Occipital lobe (tissue), 1 donor: ENCODE measurements at regions not wholly inside any gene's neighbourhood (a gene's known extent, or its start where the extent isn't known, plus 50 kb on each side); places are given as distances from the start of the nearest gene placed in this dataset.
"Not testable (repeated sequence)": the region's sequence is repeated elsewhere in the genome, so short reads cannot be mapped to it uniquely, and the experiment has no call there.

ENCODE experiments used
- DNase-seq: peaks from one replicate; lab custom pipeline; 2025; lab: John Stamatoyannopoulos, UW

DNA sequence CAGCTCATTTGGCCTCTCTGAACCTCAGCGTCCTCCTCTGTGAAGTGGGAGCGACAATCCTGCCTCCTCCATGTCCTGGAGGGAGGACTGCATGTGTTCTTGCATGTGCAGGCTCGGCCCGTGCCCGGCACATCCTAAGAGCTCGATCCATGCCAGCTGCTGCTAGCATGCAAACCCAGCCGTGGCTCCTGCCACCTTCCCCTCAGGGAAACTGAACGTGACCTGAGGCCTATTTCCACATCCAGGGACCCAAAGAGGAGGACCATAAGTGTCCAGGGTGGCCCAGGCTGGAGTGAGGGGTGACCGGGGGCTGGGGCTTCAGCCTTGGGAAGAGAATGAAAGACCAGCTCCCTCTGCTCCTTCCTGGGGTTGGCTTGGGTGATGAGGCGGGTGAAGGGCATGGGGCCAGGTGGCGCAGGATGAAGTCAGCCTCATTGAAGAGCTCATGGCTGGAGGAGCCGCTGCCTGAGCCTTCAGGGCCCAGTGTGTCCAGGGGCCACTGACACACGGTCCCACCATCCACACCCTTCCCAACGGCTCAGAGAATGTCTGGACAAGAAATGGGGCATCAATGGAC is 115.7 kb upstream of the AKAP13 start:
- DNase-seq = not testable (repeated sequence)

DNA sequence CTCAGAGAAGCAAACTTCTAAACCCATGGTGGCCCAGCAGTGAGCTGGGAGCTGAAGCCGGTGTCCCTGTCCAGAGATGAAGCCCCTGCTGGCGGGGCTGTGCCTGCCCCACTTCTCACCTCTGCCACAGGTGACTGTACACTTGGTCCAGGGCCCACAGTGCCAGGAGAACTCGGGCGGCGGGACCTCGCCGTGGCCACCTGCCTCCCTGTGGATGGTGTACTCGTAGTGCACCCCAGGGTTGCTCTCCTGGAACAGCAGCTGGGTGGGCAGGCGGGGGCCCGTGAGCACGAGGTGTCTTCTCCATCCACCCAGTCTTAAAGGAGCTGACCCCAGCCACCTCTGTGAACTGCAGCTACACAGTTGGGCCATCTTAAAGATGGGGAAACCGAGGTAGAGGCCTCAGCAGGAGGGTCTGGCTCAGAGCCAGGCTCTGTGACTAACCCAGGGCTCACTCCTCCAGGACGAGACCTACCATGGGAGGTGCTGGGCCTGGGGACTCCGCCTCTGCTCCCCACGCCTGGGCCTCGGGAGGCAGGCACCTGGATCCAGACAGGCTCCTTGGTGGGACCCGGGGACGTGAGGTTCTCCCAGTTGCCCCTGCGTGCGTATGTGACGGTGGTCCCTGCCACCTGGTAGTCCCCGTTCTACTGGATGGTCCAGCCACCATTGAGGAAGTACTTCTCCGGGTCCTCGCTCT is 113.1 kb upstream of the AKAP13 start:
- not testable (repeated sequence) for DNase-seq

DNA sequence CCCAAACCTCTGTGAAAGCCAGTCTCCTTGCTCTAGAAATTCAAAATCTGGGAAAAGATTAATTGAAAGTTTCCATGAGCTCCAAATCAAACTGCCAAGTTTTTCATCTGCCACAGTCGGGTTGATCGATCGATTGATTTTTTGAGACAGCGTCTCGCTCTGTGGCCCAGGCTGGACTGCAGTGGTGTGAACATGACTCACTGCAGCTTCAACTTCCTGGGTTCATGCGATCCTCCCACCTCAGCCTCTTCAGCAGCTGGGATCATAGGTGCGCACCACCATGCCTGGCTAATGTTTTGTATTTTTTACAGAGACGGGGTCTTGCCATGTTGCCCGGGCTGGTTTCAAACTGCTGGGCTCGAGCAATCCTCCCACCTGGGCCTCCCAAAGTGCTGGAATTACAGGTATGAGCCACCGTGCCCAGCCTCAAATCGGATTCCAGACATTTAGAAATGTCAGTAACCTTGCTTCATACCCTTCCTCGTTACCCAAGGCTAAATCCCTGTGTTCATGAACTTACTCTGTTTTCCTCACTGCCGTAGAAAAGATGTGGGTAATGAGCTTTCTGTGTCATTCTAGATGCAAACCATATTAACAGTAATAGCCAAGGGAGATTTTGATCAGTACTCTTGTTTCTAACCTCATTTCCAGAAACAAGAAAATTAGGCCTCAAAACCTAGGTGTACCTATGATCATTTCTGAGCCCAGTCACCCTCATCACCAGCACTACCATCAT is 105.9 kb upstream of the AKAP13 start:
- DNase-seq = no peak

DNA sequence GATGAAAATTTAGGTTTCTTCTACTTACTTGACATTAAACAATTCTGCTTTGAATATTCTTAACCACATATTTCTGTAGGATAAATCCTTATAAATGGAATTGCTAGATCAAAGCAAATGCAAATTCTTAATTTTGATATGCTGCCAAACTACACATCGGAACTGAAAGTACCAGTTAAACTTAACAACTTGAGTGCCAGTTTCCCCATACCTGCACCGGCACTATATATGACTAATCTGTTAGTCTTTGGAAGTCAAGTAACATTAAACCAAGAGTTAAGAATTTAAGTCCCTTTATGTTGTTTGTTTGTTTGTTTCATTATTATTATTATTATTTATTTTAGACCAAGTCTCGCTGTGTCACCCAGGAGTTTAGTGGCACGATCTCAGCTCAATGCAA is 103.9 kb upstream of the AKAP13 start:
- no peak for DNase-seq

DNA sequence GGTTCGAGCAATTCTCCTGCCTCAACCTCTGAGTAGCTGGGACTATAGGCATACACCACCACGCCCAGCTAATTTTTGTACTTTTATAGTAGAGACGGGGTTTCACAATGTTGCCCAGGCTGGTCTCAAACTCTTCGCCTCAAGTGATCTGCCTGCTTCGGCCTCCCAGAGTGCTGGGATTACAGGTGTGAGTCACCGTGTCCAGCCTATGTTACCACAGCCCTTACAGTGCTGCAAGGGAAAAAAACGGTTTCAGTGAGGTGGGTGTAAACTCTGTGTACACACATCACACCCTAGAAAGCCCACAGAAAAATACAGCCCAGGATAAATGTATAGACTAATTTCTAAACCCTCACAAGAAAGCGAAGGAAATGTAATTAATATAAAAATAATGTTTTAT is 103.5 kb upstream of the AKAP13 start:
- DNase-seq = no peak

DNA sequence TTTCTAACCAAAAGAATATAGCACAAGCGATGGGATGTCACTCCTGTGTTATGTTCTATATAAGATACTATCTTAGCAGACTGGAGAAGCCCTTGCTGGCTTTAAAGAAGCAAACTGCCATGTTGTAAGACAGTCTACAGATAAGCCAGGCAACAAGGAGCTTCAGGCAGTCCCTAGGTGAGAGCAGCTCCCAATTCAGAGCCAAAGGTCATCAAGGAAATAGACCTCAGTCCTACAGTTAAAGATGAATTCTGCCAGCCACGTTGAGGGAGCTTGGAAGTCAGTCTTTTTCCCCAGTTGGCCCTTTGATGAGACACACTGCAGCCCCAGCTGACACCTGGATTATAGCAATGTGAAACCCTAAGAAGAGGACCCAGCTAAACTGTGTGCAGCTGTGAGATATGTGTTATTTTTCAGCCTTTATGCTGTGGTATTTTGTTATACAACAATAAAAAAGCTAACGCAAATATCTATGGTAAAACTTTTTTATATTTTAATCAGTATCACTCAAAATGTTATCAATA is 102.5 kb upstream of the AKAP13 start:
- DNase-seq = no peak

DNA sequence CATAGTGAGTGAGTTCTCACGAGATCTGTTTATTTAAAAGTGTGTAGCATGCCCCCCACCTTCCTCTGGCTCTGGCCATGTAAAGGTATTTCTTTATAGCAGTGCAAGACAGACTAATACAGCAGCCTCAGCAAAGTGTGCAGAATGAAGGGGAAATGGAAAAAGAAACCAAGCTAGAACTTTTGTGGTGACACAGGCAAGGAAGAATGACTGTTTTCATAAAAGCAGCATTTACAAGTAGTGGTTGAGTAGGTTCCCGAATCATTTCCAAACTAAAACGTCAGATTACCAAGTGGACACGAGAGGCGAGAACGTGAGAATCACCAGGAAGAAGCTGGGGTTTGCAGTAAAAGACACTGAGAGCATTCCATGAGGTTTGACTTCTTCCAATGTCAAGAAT is 100.2 kb upstream of the AKAP13 start:
- DNase-seq = no peak

DNA sequence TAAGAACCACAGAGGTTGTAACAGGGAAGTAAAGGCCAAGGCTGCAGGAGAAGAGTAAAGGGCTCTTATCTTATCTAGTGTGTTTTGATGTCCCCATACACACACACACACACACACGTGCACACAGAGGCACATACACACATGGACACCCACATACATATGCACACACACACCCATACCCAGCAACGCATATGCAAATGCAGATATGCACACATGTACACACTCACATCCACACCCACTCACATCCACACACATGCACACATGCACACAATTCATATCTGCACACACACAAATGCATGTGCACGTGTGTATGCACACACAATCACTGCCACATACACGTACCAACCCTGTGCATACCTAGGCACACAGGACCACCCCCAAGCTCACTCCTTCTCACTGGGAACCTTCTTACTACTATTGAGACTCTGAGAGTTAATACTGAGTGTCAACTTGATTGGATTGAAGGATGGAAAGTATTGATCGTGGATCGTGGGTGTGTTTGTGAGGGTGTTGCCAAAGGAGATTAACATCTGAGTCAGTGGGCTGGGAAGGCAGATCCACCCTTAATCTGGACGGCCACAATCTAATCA is 99.0 kb upstream of the AKAP13 start:
- DNase-seq = no peak

DNA sequence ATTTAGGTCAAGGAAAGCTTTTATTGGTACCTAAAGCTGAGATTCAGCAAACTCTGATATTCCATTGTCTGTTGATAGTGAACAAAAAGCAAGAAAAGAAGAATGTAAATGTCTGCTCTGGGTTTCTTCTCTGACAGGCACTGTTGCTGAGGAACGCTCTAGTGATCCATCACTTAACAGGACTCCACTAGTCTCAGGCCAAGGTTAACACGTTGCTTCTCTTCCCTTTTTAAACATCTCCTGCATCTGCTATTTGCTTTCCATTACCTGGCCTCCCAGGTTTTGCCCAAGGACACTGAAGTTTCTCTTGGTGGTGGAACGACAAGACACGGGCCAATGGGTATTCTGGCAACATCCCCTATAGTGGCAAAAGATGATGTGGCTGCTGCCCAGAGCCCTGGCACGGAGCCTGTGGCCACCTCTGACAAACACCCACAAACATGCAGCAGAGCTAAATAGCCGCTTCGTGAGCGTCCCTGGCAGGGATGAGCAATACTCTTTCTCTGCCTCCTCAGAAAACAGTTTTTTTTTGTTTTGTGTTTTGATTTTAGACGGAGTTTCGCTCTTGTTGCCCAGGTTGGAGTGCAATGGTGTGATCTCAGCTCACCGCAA is 97.8 kb upstream of the AKAP13 start:
- no peak for DNase-seq

DNA sequence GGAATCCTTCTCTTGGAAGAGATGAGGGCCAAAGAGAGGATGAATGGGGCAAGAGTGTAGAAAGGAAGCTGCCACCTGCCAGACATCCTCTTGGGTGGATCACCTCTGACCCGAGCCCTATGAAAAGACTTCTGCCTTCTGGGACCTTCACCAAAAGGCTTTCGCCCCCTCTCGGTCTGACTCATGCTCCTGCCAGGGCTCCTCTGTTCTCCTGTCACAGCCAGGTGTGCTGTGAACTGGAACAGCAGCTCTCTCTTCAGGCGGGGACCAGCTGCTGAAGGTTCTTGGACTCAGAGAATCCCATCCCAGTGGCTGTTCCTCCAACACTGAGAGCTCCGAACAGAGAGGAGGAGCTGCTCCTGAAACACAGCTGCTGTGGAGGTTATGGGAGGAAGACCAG is 96.6 kb upstream of the AKAP13 start:
- not testable (repeated sequence) for DNase-seq

DNA sequence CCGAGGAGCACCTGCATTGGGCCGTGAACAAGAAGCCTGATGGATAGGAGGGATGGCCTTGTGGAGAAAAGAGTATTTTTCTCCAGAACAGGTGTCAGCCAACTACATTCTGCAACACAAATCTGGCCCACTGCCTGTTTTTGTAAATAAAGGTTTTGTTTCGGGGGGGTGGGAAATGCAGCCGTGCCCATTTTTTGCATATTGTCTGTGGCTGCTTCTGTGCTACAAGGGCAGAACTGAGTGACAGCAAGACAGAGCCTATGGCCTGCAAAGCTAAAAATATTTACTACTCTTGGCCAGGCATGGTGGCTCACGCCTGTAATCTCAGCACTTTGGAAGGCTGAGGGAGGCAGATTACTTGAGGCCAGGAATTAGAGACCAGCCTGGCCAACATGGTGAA is 95.9 kb upstream of the AKAP13 start:
- DNase-seq = no peak

DNA sequence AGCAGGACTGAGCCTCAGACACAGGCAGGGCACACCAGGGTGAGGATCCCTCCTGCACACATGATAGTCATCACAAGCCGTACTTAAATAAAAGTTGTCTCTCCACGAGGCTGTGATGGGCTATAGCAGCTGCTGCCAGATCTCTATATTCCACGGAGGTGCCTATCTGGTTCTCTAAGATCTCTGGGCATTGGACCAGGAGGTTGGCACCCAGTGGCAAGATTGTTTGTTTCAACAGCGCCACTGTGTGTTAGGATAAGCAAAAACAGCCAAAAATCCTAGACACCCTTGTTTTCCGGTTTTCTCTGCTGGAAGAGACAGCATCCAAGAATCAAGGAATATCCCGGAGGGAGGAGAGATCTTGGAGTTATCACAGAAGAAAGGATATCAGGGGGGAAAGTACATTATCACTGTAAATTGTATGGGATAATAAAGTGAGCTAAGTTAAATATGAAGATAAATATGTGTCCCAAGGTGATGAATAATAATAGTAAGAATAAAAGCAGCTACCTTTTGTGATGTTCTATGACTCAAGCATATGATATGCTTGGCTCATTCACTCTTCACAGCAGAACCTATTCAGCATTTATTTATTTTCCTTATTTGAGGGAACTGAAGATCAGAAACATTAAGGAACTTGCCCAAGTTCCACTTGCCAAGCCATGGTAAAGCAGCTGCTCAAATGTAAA is 90.6 kb upstream of the AKAP13 start:
- DNase-seq = no peak

DNA sequence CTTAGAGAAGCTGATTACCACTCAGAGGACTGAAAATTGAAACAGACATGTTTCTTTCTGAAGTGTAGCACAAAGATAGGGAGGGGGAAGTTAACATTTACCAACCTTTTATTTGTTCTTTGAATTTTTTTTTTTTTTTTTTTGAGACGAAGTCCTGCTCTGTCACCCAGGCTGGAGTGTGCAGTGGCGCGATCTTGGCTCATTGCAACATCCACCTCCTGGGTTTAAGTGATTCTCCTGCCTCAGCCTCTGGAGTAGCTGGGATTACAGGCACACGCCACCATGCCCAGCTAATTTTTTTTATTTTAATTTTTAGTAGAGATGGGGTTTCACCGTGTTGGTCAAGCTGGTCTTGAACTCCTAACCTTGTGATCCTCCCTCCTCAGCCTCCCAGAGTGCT is 87.8 kb upstream of the AKAP13 start:
- not testable (repeated sequence) for DNase-seq

DNA sequence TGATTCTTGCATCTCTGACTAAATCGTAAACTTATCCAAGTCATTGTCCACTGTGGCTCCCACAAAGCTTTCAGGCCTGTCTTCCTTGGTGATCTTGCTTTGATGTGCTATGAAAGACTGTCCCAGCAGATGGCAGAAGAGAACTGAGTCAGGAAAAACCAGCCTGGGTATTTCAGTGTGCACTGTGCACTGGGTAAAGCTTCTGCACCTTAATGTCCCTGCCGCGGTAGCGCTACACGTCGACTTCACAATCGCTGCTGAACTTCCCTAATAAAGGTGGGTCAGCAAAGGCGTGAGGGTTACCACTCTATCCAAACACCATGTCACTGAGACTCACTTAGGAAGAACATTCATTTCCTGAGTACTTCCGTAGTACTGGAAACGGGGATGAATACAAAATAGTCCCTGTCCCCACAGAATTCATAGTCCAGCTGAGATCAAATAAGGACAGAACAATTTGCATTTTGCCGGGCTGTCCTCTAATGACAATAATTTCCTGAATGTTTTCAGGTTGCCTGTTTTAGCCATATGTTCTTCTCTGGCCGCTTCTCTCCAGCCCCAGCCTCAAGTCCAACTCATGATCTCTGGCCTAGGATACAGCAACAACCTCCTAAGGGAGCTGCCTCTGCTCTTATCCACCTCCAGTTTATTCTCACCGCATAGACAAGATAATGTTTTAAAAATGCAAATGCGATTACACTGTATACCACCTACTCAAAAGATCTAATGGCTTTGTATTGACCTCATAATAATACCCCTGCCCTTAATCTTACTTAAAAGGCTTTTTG is 83.6 kb upstream of the AKAP13 start:
- peak; percentile 58 for DNase-seq

DNA sequence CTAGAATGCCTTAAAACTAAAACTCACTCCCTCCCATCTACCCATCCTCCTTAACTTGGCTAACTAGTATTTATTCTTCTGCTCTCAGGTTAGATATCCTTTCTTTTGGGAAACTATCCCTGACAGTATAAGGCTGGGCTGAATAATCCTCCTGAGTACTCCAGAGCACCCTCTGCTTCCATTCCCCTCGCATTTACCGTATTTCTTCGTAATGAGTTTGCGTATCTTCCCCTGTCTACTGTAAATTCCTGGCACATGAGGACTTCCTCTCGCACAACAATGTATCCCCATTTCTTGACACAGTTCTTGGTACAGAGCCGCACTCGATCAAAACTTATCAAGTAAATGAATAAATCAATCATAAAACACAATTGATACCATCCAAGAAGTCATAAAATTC is 82.9 kb upstream of the AKAP13 start:
- no peak for DNase-seq

DNA sequence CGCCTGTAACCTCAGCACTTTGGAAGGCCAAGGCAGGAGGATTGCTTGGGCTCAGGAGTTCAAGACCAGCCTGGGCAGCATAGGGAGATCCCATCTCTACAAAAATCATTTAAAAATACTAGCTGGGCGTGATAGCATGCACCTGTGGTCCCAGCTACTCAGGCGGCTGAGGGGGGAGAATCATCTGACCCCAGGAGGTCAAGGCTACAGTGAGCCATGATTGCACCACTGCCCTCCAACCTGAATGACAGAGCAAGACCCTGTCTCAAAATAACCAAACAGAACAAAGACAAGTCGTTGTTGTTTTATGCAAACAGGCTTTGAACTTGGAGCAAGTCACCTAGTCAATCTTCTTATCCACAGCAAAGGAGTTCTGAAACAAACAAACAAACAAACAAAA is 82.0 kb upstream of the AKAP13 start:
- DNase-seq = no peak

DNA sequence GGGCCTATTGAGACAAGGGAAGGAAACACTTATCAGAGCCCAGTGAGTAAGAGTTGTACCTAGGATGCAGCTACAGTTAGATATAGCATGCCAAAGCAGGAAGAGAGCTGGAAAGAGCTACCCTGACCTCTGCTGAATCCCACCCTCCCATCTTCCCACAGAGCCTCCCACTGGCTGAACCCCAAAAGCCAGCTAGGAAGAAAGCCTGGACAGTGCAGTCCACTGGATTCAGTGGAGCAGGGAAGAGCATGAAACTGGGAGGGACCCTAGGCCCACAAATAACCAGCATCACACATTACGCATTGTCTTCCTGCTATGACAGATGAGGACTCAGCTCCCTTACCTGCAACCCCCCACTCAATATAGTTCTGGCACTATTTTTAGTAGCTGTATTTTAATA is 81.5 kb upstream of the AKAP13 start:
- no peak for DNase-seq

DNA sequence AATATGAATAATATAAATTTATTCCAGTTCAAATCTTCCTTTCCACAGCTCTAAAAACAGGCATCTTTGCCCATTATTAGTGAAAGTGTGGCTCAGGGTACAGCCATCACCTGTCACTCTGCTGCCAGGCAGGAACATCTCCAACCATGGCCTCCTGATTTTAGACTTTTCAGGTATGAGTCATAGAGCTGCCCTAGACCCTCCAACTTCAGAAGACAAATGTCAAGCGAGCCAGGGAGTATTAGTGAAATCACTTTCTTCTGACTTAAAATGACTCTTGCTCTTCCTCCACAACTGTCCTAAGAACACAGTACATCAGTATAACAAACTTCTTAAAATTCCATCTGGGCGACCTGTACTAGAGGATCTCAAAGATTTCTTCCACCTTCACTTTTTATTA is 78.1 kb upstream of the AKAP13 start:
- DNase-seq = no peak

DNA sequence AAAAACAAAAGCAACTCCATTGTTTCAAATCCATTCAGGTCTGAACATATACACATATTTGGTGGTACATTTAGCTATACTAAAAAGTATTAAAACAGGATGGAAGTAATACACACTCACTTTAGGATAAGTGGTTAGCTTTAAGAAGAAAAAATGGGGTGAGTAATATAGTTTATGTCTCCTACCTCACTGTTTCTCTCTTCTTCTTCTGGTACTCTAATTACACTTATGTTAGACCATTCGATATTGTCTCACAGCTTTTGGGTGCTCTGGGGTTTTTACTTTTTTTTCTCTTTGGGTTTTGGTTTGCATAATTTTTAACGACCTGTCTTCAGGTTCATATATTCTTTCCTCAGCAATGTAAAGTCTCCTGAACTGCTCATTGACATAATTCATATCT is 75.4 kb upstream of the AKAP13 start:
- no peak for DNase-seq

DNA sequence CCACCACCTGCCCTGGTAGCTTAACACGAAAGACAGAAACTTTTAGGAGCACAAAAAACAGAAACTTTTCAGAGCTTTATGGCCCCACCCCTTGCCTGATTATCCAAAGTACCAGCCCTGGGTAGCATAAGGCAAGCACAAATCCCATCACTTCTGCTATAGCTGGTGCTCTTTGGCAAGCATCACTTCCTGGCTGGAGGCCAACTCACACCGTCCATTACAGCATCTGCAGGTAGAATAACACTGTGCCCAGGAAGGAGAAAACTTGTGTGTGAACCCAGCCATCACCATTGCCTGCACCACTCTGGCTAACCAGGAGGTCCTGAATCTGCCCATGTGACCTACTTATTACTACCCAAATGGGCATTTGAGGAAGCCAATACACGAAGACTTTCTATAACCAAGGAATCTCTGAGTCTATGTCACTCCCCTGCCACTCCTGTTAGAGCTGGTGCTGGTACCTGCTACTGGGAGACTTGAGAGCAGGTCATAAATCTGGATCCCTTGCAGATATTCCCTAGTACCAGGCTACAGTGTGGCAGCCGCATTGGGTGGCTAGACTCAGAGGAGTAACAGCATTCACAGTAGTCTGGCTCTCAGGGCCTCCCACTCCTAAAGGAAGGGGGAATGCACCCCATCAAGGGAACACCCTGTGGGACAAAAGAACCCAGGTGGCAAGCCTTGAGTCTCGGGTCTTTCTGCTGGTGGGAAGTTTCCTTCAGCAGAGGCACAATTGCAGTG is 73.3 kb upstream of the AKAP13 start:
- no peak for DNase-seq
